OCI-LY7 (cell line): ENCODE measurements at regions not wholly inside any gene's neighbourhood (a gene's known extent, or its start where the extent isn't known, plus 50 kb on each side); places are given as distances from the start of the nearest gene placed in this dataset.
"Not testable (repeated sequence)": the region's sequence is repeated elsewhere in the genome, so short reads cannot be mapped to it uniquely, and the experiment has no call there.

Experiments used
- CTCF ChIP-seq: fragments of 200-600 bp; sonication (generic); conservative IDR thresholded peaks from 2 replicates; pipeline ENCODE4 v1.5.1; 2014; ENCODE audit warnings: mild to moderate bottlenecking, antibody characterized with exemption, low read length, moderate library complexity, mixed read lengths
- EZH2phosphoT487 ChIP-seq: fragments of 200-600 bp; sonication (generic); IDR thresholded peaks from 2 replicates; pipeline ENCODE4 v1.6.1; 2018; ENCODE audit warnings: low read depth, borderline replicate concordance, mild to moderate bottlenecking, mixed run types, antibody characterized with exemption, low read length, moderate library complexity, mixed read lengths

- TF ChIP-seq CTCF, EZH2phosphoT487: not testable (repeated sequence)
These were observed 145.3 kb upstream of the FAM90A26 start for GRCh38 chr4:9024866-9025265.
